ENCODE measurements at regions not wholly inside any gene's neighbourhood (a gene's known extent, or its start where the extent isn't known, plus 50 kb on each side); places are given as distances from the start of the nearest gene placed in this dataset.

- intact Hi-C loops (cut with micrococcal nuclease): no loop called here
- Histone ChIP-seq H3K9ac (ENCODE audit: insufficient read depth, low read length, poor library complexity, severe bottlenecking) (no peak overlapping the region), H3K9me3 (replicated peaks in 1 of 2; ENCODE audit: control insufficient read depth in 1 of 2, insufficient read depth in 1 of 2, low read length in 2 of 2) (no peaks in the 10 kb centered on the region), H3K4me3 (replicated peaks in 1 of 3; ENCODE audit: low read depth in 2 of 3, low read length in 3 of 3) (no peak overlapping the region), H3K79me2 (ENCODE audit: insufficient read depth, low read length) (no peaks in the 10 kb centered on the region), H3K4me1 (ENCODE audit: control insufficient read depth in 1 of 2, insufficient read depth in 2 of 2, low read length in 2 of 2) (no peaks in the 10 kb centered on the region), H4K20me1 (ENCODE audit: insufficient read depth, low read length) (no peaks in the 10 kb centered on the region), H3K27ac (ENCODE audit: low read depth in 1 of 2, low read length in 2 of 2) (no peak overlapping the region), H3K27me3 (ENCODE audit: control insufficient read depth in 2 of 2, insufficient read depth in 2 of 2, low read length in 2 of 2) (no peaks in the 10 kb centered on the region), H3K4me2 (replicated peaks; ENCODE audit: extremely low read depth, low read length, poor library complexity, severe bottlenecking) (no peak overlapping the region), H3K36me3 (replicated peaks in 1 of 2; ENCODE audit: control insufficient read depth in 1 of 2, insufficient read depth in 2 of 2, low read length in 2 of 2) (no peaks in the 10 kb centered on the region), H2AFZ (ENCODE audit: insufficient read depth, low read depth, low read length, poor library complexity, severe bottlenecking) (no peak overlapping the region)
- no peak for TF ChIP-seq CTCF (IDR thresholded peaks at IDR 0.05)
- Mint-ChIP-seq H3K4me1 (peaks cover 7% of the 10 kb centered on the region), H3K4me3 (no peak overlapping the region), H3K9me3 (peaks cover 0 to 8% (median 3%) of the 10 kb centered on the region in 7 donors), H3K27ac (no peak overlapping the region), H3K27me3 (ENCODE audit: low read depth in 3 of 3) (peaks cover 0 to 1% (median 0%) of the 10 kb centered on the region in 3 donors), H3K36me3 (no peaks in the 10 kb centered on the region)
- DNase-seq: no peak
- no CpG with 5 or more reads among the region's 3 CpGs for WGBS (ENCODE audit: insufficient coverage)
Observed at GRCh38 chr3:102102394-102102793, 253.1 kb downstream of the NFKBIZ start.

GRCh38 chr3:102104033-102104432, 254.7 kb downstream of the NFKBIZ start:
- no peak overlapping the region for H3K4me3 Mint-ChIP-seq
- H3K27me3 Mint-ChIP-seq (ENCODE audit: low read depth in 3 of 3): peaks cover 0 to 1% (median 0%) of the 10 kb centered on the region in 3 donors
- TF ChIP-seq CTCF (IDR thresholded peaks at IDR 0.05): no peak
- 0% methylated on average over 1 of the region's 2 CpGs for WGBS (ENCODE audit: insufficient coverage)
- Histone ChIP-seq H3K9ac (ENCODE audit: insufficient read depth, low read length, poor library complexity, severe bottlenecking) (no peak overlapping the region), H3K9me3 (replicated peaks in 1 of 2; ENCODE audit: control insufficient read depth in 1 of 2, insufficient read depth in 1 of 2, low read length in 2 of 2) (no peaks in the 10 kb centered on the region), H3K4me1 (ENCODE audit: control insufficient read depth in 1 of 2, insufficient read depth in 2 of 2, low read length in 2 of 2) (no peaks in the 10 kb centered on the region), H3K36me3 (replicated peaks in 1 of 2; ENCODE audit: control insufficient read depth in 1 of 2, insufficient read depth in 2 of 2, low read length in 2 of 2) (no peaks in the 10 kb centered on the region), H3K27ac (ENCODE audit: low read depth in 1 of 2, low read length in 2 of 2) (no peak overlapping the region), H3K27me3 (ENCODE audit: control insufficient read depth in 2 of 2, insufficient read depth in 2 of 2, low read length in 2 of 2) (no peaks in the 10 kb centered on the region), H4K20me1 (ENCODE audit: insufficient read depth, low read length) (no peaks in the 10 kb centered on the region), H3K4me3 (replicated peaks in 1 of 3; ENCODE audit: low read depth in 2 of 3, low read length in 3 of 3) (no peak overlapping the region), H3K79me2 (ENCODE audit: insufficient read depth, low read length) (no peaks in the 10 kb centered on the region), H2AFZ (ENCODE audit: insufficient read depth, low read depth, low read length, poor library complexity, severe bottlenecking) (no peak overlapping the region), H3K4me2 (replicated peaks; ENCODE audit: extremely low read depth, low read length, poor library complexity, severe bottlenecking) (no peak overlapping the region)
- no peak for DNase-seq
- H3K36me3 Mint-ChIP-seq: no peaks in the 10 kb centered on the region
- H3K4me1 Mint-ChIP-seq: peaks cover 7% of the 10 kb centered on the region
- intact Hi-C loops (cut with micrococcal nuclease): no loop called here
- H3K9me3 Mint-ChIP-seq: peaks cover 2 to 9% (median 5%) of the 10 kb centered on the region in 7 donors
- no peak overlapping the region for H3K27ac Mint-ChIP-seq
